ENCODE measurements at regions not wholly inside any gene's neighbourhood (a gene's known extent, or its start where the extent isn't known, plus 50 kb on each side); places are given as distances from the start of the nearest gene placed in this dataset.
A peak's percentile ranks its signal among the peaks of the same experiment; 100 is the strongest.

DNA sequence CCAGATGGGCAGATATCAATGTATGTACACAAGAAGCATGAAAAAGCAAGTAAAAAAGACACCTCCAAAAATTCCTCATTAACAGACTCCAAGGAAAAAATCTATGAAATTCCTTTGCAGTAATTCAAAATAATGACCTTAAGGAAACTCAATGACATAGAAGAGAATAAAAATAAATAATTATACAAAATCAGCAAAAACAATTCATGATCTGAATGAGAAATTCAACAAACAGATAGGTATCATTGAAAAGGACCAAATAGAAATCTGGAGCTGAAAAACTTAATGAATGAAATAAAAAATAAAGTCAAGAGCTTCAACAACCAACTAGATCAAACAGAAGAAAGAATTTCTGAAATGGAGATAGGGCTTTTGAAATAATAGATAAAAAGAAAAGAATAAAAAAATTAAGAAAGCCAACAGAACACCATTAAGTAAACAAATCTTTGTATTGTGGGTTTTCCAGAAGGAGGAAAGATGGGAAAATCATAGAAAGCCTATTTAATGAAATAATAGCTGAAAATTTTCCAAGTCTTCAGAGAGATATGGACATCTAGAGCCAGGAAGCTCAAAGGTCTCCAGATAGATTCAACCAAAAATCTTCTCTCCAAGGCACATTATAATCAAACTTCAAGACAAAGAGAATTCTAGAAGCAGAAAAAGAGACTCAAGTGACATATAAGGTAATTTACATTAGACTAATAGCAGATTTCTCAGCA lies 52.0 kb upstream of the KCNK1 start:
- Histone ChIP-seq H3K9ac (ENCODE audit: insufficient read depth in 1 of 2, low read depth in 2 of 2, low read length in 2 of 2) (no peak overlapping the region), H3K27ac (ENCODE audit: extremely low read depth, low read depth, low read length) (no peak overlapping the region), H2AFZ (ENCODE audit: low read depth, low read length) (no peak overlapping the region), H3K79me2 (ENCODE audit: control insufficient read depth, insufficient read depth, low read length) (no peaks in the 10 kb centered on the region), H3K4me3 (no peak overlapping the region), H4K20me1 (replicated peaks; ENCODE audit: control insufficient read depth, insufficient read depth, low read length) (no peaks in the 10 kb centered on the region), H3K36me3 (ENCODE audit: control insufficient read depth, insufficient read depth, low read length) (no peaks in the 10 kb centered on the region), H3K9me1 (ENCODE audit: control insufficient read depth, insufficient read depth, low read length) (no peaks in the 10 kb centered on the region), H3K4me2 (ENCODE audit: insufficient read depth, low read length) (no peak overlapping the region), H3K4me1 (replicated peaks in 1 of 2; ENCODE audit: control insufficient read depth in 2 of 2, insufficient read depth in 2 of 2, low read length in 2 of 2) (no peaks in the 10 kb centered on the region), H3K27me3 (ENCODE audit: control insufficient read depth in 2 of 2, insufficient read depth in 2 of 2, low read length in 2 of 2) (no peaks in the 10 kb centered on the region), H3K9me3 (replicated peaks; ENCODE audit: control insufficient read depth, insufficient read depth, low read depth, low read length) (peaks cover 18% of the 10 kb centered on the region)
- no peak for DNase-seq (ENCODE audit: extremely low read depth in 1 of 4, low spot score in 3 of 4)
- ChIA-PET CTCF (ENCODE audit: low intra/inter-chr PET ratio) (no interaction called here), POLR2A (interaction anchor here (0.9 kb wide), 1 partner anchor 10 kb away, joined by 4 read pairs; no protein-coding TSS in a partner anchor)
- in situ Hi-C loops (cut with MboI): no loop called here
- intact Hi-C loops (cut with micrococcal nuclease): no loop called here
- no peak for ATAC-seq
- BruUV-seq (replicated peaks): no TSS peak
- no peak for FAIRE-seq
- TF ChIP-seq SREBF1 (IDR thresholded peaks at IDR 0.05; ENCODE audit: borderline replicate concordance, low read depth, low read length) (no peak), ZNF23 (CRISPR knock-in tag; IDR thresholded peaks at IDR 0.05) (no peak), ZHX1 (conservative IDR thresholded peaks at IDR 0.05; ENCODE audit: low read length) (no peak), NBN (IDR thresholded peaks at IDR 0.05; ENCODE audit: low read depth) (0 out of 2 replicates have a peak, but pooled peaks have one; percentile 42), SETDB1 (IDR thresholded peaks at IDR 0.05; ENCODE audit: low read length) (no peak), EP300 (IDR thresholded peaks at IDR 0.05; ENCODE audit: low read length) (no peak), FOXA1 (IDR thresholded peaks at IDR 0.05; ENCODE audit: borderline replicate concordance) (no peak), POLR2B (IDR thresholded peaks at IDR 0.05; ENCODE audit: low read depth, partially characterized antibody) (no peak), GTF2F1 (IDR thresholded peaks at IDR 0.05; ENCODE audit: low read depth, low read length) (no peak), NR2F6 (CRISPR knock-in tag; IDR thresholded peaks at IDR 0.05) (no peak), BRD4 (IDR thresholded peaks at IDR 0.05) (no peak), SRSF1 (IDR thresholded peaks at IDR 0.05; ENCODE audit: low read depth, low read length) (no peak), ZNF586 (CRISPR knock-in tag; conservative IDR thresholded peaks at IDR 0.05) (no peak), NR4A1 (CRISPR knock-in tag; IDR thresholded peaks at IDR 0.05) (no peak), NR4A1 (tag; IDR thresholded peaks at IDR 0.05) (no peak), GABPB2 (CRISPR knock-in tag; conservative IDR thresholded peaks at IDR 0.05) (no peak)
- TF ChIP-seq, protein P1, sequence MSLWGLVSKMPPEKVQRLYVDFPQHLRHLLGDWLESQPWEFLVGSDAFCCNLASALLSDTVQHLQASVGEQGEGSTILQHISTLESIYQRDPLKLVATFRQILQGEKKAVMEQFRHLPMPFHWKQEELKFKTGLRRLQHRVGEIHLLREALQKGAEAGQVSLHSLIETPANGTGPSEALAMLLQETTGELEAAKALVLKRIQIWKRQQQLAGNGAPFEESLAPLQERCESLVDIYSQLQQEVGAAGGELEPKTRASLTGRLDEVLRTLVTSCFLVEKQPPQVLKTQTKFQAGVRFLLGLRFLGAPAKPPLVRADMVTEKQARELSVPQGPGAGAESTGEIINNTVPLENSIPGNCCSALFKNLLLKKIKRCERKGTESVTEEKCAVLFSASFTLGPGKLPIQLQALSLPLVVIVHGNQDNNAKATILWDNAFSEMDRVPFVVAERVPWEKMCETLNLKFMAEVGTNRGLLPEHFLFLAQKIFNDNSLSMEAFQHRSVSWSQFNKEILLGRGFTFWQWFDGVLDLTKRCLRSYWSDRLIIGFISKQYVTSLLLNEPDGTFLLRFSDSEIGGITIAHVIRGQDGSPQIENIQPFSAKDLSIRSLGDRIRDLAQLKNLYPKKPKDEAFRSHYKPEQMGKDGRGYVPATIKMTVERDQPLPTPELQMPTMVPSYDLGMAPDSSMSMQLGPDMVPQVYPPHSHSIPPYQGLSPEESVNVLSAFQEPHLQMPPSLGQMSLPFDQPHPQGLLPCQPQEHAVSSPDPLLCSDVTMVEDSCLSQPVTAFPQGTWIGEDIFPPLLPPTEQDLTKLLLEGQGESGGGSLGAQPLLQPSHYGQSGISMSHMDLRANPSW (CRISPR knock-in tag; IDR thresholded peaks at IDR 0.05): no peak
- TF ChIP-seq, protein P2, sequence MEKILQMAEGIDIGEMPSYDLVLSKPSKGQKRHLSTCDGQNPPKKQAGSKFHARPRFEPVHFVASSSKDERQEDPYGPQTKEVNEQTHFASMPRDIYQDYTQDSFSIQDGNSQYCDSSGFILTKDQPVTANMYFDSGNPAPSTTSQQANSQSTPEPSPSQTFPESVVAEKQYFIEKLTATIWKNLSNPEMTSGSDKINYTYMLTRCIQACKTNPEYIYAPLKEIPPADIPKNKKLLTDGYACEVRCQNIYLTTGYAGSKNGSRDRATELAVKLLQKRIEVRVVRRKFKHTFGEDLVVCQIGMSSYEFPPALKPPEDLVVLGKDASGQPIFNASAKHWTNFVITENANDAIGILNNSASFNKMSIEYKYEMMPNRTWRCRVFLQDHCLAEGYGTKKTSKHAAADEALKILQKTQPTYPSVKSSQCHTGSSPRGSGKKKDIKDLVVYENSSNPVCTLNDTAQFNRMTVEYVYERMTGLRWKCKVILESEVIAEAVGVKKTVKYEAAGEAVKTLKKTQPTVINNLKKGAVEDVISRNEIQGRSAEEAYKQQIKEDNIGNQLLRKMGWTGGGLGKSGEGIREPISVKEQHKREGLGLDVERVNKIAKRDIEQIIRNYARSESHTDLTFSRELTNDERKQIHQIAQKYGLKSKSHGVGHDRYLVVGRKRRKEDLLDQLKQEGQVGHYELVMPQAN (IDR thresholded peaks at IDR 0.05; ENCODE audit: borderline replicate concordance): no peak
